ENCODE measurements at regions not wholly inside any gene's neighbourhood (a gene's known extent, or its start where the extent isn't known, plus 50 kb on each side); places are given as distances from the start of the nearest gene placed in this dataset.

- H3K4me3 ChIP-seq = no peak overlapping the region
- no peak overlapping the region for H3K27ac ChIP-seq
- no peak for TF ChIP-seq CTCF (IDR thresholded peaks at IDR 0.05)
- DNase-seq (ENCODE audit: low spot score) = no peak
Observed at GRCh38 chr7:46979439-46979838, 602.5 kb downstream of the TNS3 start.

- TF ChIP-seq CTCF (IDR thresholded peaks at IDR 0.05) = no peak
- Histone ChIP-seq H3K4me3 (no peak overlapping the region), H3K27ac (no peak overlapping the region)
- DNase-seq (ENCODE audit: low spot score) = no peak
Observed at GRCh38 chr7:46975493-46975892, 606.4 kb downstream of the TNS3 start.

- no peak for DNase-seq (ENCODE audit: low spot score)
- TF ChIP-seq CTCF (IDR thresholded peaks at IDR 0.05) = no peak
- H3K27ac ChIP-seq = no peak overlapping the region
- no peak overlapping the region for H3K4me3 ChIP-seq
Observed at GRCh38 chr7:46972205-46972604, 609.7 kb downstream of the TNS3 start.

GRCh38 chr7:46970476-46970875 is 611.4 kb downstream of the TNS3 start:
- no peak for DNase-seq (ENCODE audit: low spot score)
- Histone ChIP-seq H3K4me3 (no peak overlapping the region), H3K27ac (no peak overlapping the region)
- TF ChIP-seq CTCF (IDR thresholded peaks at IDR 0.05) = no peak

- Histone ChIP-seq H3K4me3 (no peak overlapping the region), H3K27ac (no peak overlapping the region)
- no peak for TF ChIP-seq CTCF (IDR thresholded peaks at IDR 0.05)
- DNase-seq (ENCODE audit: low spot score) = no peak
Observed at GRCh38 chr7:46970131-46970430, 611.8 kb downstream of the TNS3 start.

- no peak overlapping the region for H3K4me3 ChIP-seq
Observed at GRCh38 chr7:46969303-46970130, 612.4 kb downstream of the TNS3 start.

More at GRCh38 chr7:46969303-46970130, 612.4 kb downstream of the TNS3 start:
- TF ChIP-seq CTCF (IDR thresholded peaks at IDR 0.05) = no peak
- no peak for DNase-seq (ENCODE audit: low spot score)
- no peak overlapping the region for H3K27ac ChIP-seq
